GM18873 (cell line): ENCODE measurements at regions not wholly inside any gene's neighbourhood (a gene's known extent, or its start where the extent isn't known, plus 50 kb on each side); places are given as distances from the start of the nearest gene placed in this dataset.

ENCODE experiments used
- ATAC-seq: cut with Tn5 transposase; IDR thresholded peaks from one replicate; pipeline ENCODE4 v1.9.1; 2021; ENCODE audit warnings: mild to moderate bottlenecking, moderate library complexity, moderate number of reproducible peaks; ENCODE audit not compliant: unreplicated experiment, low FRiP score

- ATAC-seq, result peak; percentile 83
These were observed 672.8 kb downstream of the ACTL7B start for GRCh38 chr9:108182950-108183381.

GRCh38 chr9:108182270-108182669 lies 673.5 kb downstream of the ACTL7B start:
- no peak for ATAC-seq

GRCh38 chr9:108181441-108181840 lies 674.3 kb downstream of the ACTL7B start:
- ATAC-seq, result no peak

- ATAC-seq, result no peak
These were observed 675.2 kb downstream of the ACTL7B start for GRCh38 chr9:108180541-108180940.

GRCh38 chr9:108178318-108178717 lies 677.5 kb downstream of the ACTL7B start:
- ATAC-seq, result no peak

- no peak for ATAC-seq
These were observed 678.8 kb upstream of the KLF4 start for GRCh38 chr9:108168236-108168850.

GRCh38 chr9:108167136-108167900 lies 677.7 kb upstream of the KLF4 start:
- no peak for ATAC-seq

GRCh38 chr9:108166519-108166918 lies 677.0 kb upstream of the KLF4 start:
- no peak for ATAC-seq

- no peak for ATAC-seq
These were observed 673.9 kb upstream of the KLF4 start for GRCh38 chr9:108163321-108164005.

- ATAC-seq, result no peak
These were observed 673.1 kb upstream of the KLF4 start for GRCh38 chr9:108162664-108163063.

- ATAC-seq, result no peak
These were observed 671.9 kb upstream of the KLF4 start for GRCh38 chr9:108161503-108161902.

GRCh38 chr9:108160706-108161355 lies 671.3 kb upstream of the KLF4 start:
- no peak for ATAC-seq

GRCh38 chr9:108160039-108160438 lies 670.5 kb upstream of the KLF4 start:
- no peak for ATAC-seq

- ATAC-seq, result no peak
These were observed 668.8 kb upstream of the KLF4 start for GRCh38 chr9:108158236-108158995.

GRCh38 chr9:108156270-108156998 lies 666.9 kb upstream of the KLF4 start:
- no peak for ATAC-seq

- no peak for ATAC-seq
These were observed 663.8 kb upstream of the KLF4 start for GRCh38 chr9:108153416-108153815.

- no peak for ATAC-seq
These were observed 661.4 kb upstream of the KLF4 start for GRCh38 chr9:108150736-108151586.

GRCh38 chr9:108149326-108149725 lies 659.8 kb upstream of the KLF4 start:
- no peak for ATAC-seq
